ENCODE measurements at regions not wholly inside any gene's neighbourhood (a gene's known extent, or its start where the extent isn't known, plus 50 kb on each side); places are given as distances from the start of the nearest gene placed in this dataset.

DNA sequence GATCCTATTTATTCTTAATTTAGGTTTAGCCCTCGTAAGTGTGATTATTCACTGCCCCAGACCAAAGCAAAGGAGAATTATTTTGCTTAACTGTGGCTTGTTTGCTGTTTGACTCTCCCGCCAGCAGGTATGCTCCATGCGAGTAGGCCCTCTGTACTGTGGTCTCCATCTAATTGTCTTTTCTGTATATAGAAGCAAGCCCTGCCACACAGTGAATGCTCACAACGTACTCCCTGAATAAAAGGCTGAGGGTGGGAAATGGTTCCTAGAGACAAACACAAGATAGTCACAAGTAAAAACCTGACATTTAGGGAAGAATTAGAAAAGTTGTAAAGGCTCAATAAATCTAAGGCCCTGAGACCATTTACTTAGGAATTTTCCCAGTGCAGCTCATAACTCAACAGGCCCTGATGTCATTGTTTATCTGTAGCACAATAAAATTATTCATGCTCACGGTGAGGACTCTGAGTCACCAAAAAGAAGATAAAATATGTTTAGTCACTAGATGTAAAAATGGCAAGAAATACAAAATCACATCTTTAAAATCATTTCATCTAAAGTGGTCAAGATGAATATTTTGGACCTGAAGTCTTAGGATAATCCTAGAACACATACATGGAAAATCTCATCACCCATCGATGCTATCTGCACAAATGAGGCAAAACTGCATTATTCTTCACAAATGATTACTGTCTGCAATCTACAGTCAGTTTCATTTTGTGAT lies 473.2 kb downstream of the ENC1 start (continued):
- TF ChIP-seq ZNF175 (tag by site-specific recombination; IDR thresholded peaks at IDR 0.05) (no peak), ZNF580 (tag by site-specific recombination; IDR thresholded peaks at IDR 0.05) (no peak), ZNF24 (tag by site-specific recombination; IDR thresholded peaks at IDR 0.05) (peak; percentile 75), ZNF514 (tag by site-specific recombination; IDR thresholded peaks at IDR 0.05) (no peak), ZNF155 (tag by site-specific recombination; IDR thresholded peaks at IDR 0.05) (no peak), ZFP41 (tag by site-specific recombination; IDR thresholded peaks at IDR 0.05; ENCODE audit: borderline replicate concordance) (no peak), YY1 (tag by site-specific recombination; IDR thresholded peaks at IDR 0.05) (no peak), ZNF292 (tag by site-specific recombination; IDR thresholded peaks at IDR 0.05; ENCODE audit: borderline replicate concordance, low read depth) (no peak), ZBTB7A (tag by site-specific recombination; IDR thresholded peaks at IDR 0.05; ENCODE audit: low read depth) (no peak), ZNF391 (tag by site-specific recombination; IDR thresholded peaks at IDR 0.05; ENCODE audit: borderline replicate concordance, low read depth) (no peak), SCRT2 (tag by site-specific recombination; IDR thresholded peaks at IDR 0.05) (peak; percentile 94), ZNF600 (tag by site-specific recombination; IDR thresholded peaks at IDR 0.05) (0 out of 2 replicates have a peak, but pooled peaks have one; percentile 34), ZNF184 (tag by site-specific recombination; IDR thresholded peaks at IDR 0.05) (peak; percentile 75; the same call in 1 of the 2 replicates), GLI4 (tag by site-specific recombination; IDR thresholded peaks at IDR 0.05) (no peak), SALL2 (tag by site-specific recombination; IDR thresholded peaks at IDR 0.05; ENCODE audit: borderline replicate concordance) (no peak), KLF9 (tag by site-specific recombination; IDR thresholded peaks at IDR 0.05; ENCODE audit: low read depth) (no peak), ZBTB26 (tag by site-specific recombination; optimal IDR thresholded peaks at IDR 0.05) (no peak), ZNF837 (tag by site-specific recombination; IDR thresholded peaks at IDR 0.05) (no peak), ZNF416 (tag by site-specific recombination; IDR thresholded peaks at IDR 0.05) (no peak), ZBTB21 (tag by site-specific recombination; IDR thresholded peaks at IDR 0.05) (0 out of 2 replicates have a peak, but pooled peaks have one; percentile 56), ZNF585B (tag by site-specific recombination; IDR thresholded peaks at IDR 0.05) (no peak), ZNF350 (tag by site-specific recombination; IDR thresholded peaks at IDR 0.05) (no peak), ZNF544 (tag by site-specific recombination; IDR thresholded peaks at IDR 0.05) (no peak), ZNF248 (tag by site-specific recombination; IDR thresholded peaks at IDR 0.05) (no peak), ZNF830 (tag by site-specific recombination; IDR thresholded peaks at IDR 0.05; ENCODE audit: low read depth) (no peak), ZNF76 (tag by site-specific recombination; IDR thresholded peaks at IDR 0.05; ENCODE audit: borderline replicate concordance, low read depth) (no peak), GLI2 (tag by site-specific recombination; IDR thresholded peaks at IDR 0.05; ENCODE audit: borderline replicate concordance, low read depth) (peak; percentile 62; the same call in 1 of the 2 replicates), YY2 (tag by site-specific recombination; IDR thresholded peaks at IDR 0.05) (no peak), IKZF3 (tag by site-specific recombination; IDR thresholded peaks at IDR 0.05) (peak; percentile 87), ZNF473 (tag by site-specific recombination; IDR thresholded peaks at IDR 0.05) (no peak), ZNF302 (tag by site-specific recombination; IDR thresholded peaks at IDR 0.05; ENCODE audit: low read depth) (no peak), ZNF114 (tag by site-specific recombination; IDR thresholded peaks at IDR 0.05) (no peak), KLF8 (tag by site-specific recombination; IDR thresholded peaks at IDR 0.05) (peak; percentile 61)
- TF ChIP-seq, protein P1, sequence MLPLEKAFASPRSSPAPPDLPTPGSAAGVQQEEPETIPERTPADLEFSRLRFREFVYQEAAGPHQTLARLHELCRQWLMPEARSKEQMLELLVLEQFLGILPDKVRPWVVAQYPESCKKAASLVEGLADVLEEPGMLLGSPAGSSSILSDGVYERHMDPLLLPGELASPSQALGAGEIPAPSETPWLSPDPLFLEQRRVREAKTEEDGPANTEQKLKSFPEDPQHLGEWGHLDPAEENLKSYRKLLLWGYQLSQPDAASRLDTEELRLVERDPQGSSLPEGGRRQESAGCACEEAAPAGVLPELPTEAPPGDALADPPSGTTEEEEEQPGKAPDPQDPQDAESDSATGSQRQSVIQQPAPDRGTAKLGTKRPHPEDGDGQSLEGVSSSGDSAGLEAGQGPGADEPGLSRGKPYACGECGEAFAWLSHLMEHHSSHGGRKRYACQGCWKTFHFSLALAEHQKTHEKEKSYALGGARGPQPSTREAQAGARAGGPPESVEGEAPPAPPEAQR (tag by site-specific recombination; IDR thresholded peaks at IDR 0.05), result no peak
- TF ChIP-seq, protein P2, sequence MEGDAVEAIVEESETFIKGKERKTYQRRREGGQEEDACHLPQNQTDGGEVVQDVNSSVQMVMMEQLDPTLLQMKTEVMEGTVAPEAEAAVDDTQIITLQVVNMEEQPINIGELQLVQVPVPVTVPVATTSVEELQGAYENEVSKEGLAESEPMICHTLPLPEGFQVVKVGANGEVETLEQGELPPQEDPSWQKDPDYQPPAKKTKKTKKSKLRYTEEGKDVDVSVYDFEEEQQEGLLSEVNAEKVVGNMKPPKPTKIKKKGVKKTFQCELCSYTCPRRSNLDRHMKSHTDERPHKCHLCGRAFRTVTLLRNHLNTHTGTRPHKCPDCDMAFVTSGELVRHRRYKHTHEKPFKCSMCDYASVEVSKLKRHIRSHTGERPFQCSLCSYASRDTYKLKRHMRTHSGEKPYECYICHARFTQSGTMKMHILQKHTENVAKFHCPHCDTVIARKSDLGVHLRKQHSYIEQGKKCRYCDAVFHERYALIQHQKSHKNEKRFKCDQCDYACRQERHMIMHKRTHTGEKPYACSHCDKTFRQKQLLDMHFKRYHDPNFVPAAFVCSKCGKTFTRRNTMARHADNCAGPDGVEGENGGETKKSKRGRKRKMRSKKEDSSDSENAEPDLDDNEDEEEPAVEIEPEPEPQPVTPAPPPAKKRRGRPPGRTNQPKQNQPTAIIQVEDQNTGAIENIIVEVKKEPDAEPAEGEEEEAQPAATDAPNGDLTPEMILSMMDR (tag by site-specific recombination; IDR thresholded peaks at IDR 0.05), result no peak
- TF ChIP-seq, protein P3, sequence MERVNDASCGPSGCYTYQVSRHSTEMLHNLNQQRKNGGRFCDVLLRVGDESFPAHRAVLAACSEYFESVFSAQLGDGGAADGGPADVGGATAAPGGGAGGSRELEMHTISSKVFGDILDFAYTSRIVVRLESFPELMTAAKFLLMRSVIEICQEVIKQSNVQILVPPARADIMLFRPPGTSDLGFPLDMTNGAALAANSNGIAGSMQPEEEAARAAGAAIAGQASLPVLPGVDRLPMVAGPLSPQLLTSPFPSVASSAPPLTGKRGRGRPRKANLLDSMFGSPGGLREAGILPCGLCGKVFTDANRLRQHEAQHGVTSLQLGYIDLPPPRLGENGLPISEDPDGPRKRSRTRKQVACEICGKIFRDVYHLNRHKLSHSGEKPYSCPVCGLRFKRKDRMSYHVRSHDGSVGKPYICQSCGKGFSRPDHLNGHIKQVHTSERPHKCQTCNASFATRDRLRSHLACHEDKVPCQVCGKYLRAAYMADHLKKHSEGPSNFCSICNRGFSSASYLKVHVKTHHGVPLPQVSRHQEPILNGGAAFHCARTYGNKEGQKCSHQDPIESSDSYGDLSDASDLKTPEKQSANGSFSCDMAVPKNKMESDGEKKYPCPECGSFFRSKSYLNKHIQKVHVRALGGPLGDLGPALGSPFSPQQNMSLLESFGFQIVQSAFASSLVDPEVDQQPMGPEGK (tag by site-specific recombination; IDR thresholded peaks at IDR 0.05), result no peak

Data from HEK293 (cell line).